Loucy (cell line): ENCODE measurements at regions not wholly inside any gene's neighbourhood (a gene's known extent, or its start where the extent isn't known, plus 50 kb on each side); places are given as distances from the start of the nearest gene placed in this dataset.

ENCODE experiments used
- H2AFZ ChIP-seq: fragments of 200-600 bp; sonication (generic); 2 replicates; pipeline ENCODE4 v1.6.0; 2016; ENCODE audit warnings: antibody characterized with exemption, mild to moderate bottlenecking, low read length, moderate library complexity
- H3F3A ChIP-seq: fragments of 200-600 bp; 2 replicates; pipeline ENCODE4 v1.6.0; 2016; ENCODE audit warnings: antibody characterized with exemption, low read depth, mild to moderate bottlenecking
- H3K27me3 ChIP-seq: fragments of 200-600 bp; sonication (generic); 2 replicates; pipeline ENCODE4 v1.6.1; 2014; ENCODE audit warnings: low read length, mild to moderate bottlenecking; ENCODE audit not compliant: insufficient read depth, poor library complexity, severe bottlenecking
- H3K36me3 ChIP-seq: fragments of 200-600 bp; sonication (generic); 2 replicates; pipeline ENCODE4 v1.6.1; 2016; ENCODE audit warnings: low read length; ENCODE audit not compliant: insufficient read depth
- H3K4me1 ChIP-seq: fragments of 200-600 bp; sonication (generic); 2 replicates; pipeline ENCODE4 v1.5.1; 2014; ENCODE audit warnings: low read length, mild to moderate bottlenecking; ENCODE audit not compliant: insufficient read depth, poor library complexity, severe bottlenecking
- H3K4me2 ChIP-seq: fragments of 200-600 bp; sonication (generic); 2 replicates; pipeline ENCODE4 v1.6.0; 2014; ENCODE audit warnings: antibody characterized with exemption, low read length, low read depth, mild to moderate bottlenecking; ENCODE audit not compliant: poor library complexity, severe bottlenecking
- H3K4me3 ChIP-seq: fragments of 200-600 bp; sonication (generic); 2 replicates; pipeline ENCODE4 v1.5.1; 2014; ENCODE audit warnings: low read length, mild to moderate bottlenecking, mixed read lengths; ENCODE audit not compliant: poor library complexity, severe bottlenecking
- H3K79me2 ChIP-seq: fragments of 200-600 bp; sonication (generic); 2 replicates; pipeline ENCODE4 v1.6.1; 2014; ENCODE audit warnings: low read length; ENCODE audit not compliant: insufficient read depth
- H3K9ac ChIP-seq: fragments of 200-600 bp; sonication (generic); 2 replicates; pipeline ENCODE4 v1.6.0; 2014; ENCODE audit warnings: mild to moderate bottlenecking, low read depth, low read length, moderate library complexity; ENCODE audit not compliant: poor library complexity, severe bottlenecking
- H3K9me2 ChIP-seq: fragments of 200-600 bp; sonication (generic); replicated peaks from 2 replicates; pipeline ENCODE4 v1.6.1; 2016; ENCODE audit warnings: low read depth, low read length, mixed read lengths
- H3K9me3 ChIP-seq: fragments of 200-600 bp; sonication (generic); 2 replicates; pipeline ENCODE4 v1.6.1; 2014; ENCODE audit warnings: mild to moderate bottlenecking, antibody characterized with exemption, low read length, low read depth; ENCODE audit not compliant: insufficient read depth
- H4K20me1 ChIP-seq: fragments of 200-600 bp; sonication (generic); 2 replicates; pipeline ENCODE4 v1.6.0; 2014; ENCODE audit warnings: antibody characterized with exemption, low read length, mild to moderate bottlenecking; ENCODE audit not compliant: insufficient read depth, poor library complexity, severe bottlenecking
- EZH2phosphoT487 ChIP-seq: fragments of 200-600 bp; IDR thresholded peaks from 2 replicates; pipeline ENCODE4 v1.6.1; 2018; ENCODE audit warnings: antibody characterized with exemption, mild to moderate bottlenecking, moderate library complexity, borderline replicate concordance
- TF ChIP-seq, protein P1 (sequence below): fragments of 200-600 bp; sonication (generic); conservative IDR thresholded peaks from 2 replicates; pipeline ENCODE4 v1.5.1; 2014; ENCODE audit warnings: mild to moderate bottlenecking, antibody characterized with exemption, low read length

DNA sequence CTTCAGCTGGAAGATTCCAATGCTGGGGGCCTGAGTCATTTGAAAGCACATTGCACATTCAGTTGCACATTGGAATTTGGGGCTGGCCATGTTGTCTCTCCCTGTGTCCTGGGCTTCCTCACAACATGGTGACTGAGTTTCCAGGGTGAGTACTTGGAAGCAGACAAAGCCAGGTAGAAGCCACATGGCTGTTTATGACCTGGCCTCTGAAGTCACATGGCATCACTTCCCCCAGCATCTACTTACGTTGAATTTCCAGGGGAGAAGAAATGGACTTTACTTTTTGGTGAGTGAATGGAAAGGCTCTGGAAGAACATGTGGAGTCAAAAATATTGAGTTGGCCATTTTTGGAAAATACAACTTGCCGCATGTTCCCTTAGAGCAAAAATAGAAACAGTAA, 155.5 kb downstream of the LINC00237 start:
- H3K79me2 ChIP-seq: no peaks in the 10 kb centered on the region
- H3K9ac ChIP-seq: no peak overlapping the region
- H3K4me3 ChIP-seq: no peak overlapping the region
- H3K27me3 ChIP-seq: no peaks in the 10 kb centered on the region
- H2AFZ ChIP-seq: no peak overlapping the region
- H3K4me1 ChIP-seq: peaks cover 44% of the 10 kb centered on the region
- H4K20me1 ChIP-seq: no peaks in the 10 kb centered on the region
- H3K4me2 ChIP-seq: peak overlapping the region; percentile 6
- no peaks in the 10 kb centered on the region for H3K9me3 ChIP-seq
- H3K9me2 ChIP-seq: no peaks in the 10 kb centered on the region
- TF ChIP-seq, protein P1, sequence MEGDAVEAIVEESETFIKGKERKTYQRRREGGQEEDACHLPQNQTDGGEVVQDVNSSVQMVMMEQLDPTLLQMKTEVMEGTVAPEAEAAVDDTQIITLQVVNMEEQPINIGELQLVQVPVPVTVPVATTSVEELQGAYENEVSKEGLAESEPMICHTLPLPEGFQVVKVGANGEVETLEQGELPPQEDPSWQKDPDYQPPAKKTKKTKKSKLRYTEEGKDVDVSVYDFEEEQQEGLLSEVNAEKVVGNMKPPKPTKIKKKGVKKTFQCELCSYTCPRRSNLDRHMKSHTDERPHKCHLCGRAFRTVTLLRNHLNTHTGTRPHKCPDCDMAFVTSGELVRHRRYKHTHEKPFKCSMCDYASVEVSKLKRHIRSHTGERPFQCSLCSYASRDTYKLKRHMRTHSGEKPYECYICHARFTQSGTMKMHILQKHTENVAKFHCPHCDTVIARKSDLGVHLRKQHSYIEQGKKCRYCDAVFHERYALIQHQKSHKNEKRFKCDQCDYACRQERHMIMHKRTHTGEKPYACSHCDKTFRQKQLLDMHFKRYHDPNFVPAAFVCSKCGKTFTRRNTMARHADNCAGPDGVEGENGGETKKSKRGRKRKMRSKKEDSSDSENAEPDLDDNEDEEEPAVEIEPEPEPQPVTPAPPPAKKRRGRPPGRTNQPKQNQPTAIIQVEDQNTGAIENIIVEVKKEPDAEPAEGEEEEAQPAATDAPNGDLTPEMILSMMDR: no peak
- no peaks in the 10 kb centered on the region for H3K36me3 ChIP-seq
- H3F3A ChIP-seq: no peaks in the 10 kb centered on the region

DNA sequence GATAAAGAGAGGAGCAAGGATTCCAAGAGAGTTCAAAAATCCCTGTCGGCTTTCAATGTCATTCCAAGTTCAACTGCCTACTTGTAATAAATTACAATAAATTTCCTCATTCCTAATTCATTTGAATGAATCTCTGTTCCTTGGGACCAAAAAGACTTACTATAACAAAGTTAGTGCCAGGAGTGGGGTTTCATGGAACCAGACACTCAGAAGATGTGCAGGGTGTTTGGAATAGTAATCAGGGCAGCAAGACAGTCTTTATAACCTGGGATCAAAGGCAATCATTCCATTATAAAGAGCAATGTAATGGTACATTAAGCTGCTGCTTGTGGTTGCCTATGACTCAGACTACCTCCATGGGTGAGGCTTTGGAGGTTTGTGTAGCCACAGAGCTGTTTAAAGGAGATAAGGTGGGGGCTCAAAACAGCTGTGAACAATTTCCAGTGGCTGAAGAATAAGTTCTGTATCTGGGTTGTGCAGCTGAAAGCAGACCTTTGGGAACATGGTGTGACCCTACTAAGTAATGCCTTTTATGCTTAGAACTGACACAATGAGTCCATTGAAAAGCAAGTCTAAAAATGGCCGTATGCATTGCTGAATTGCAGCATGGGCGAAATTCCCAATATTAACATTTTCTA, 159.9 kb downstream of the LINC00237 start:
- H3K4me1 ChIP-seq: peaks cover 15% of the 10 kb centered on the region
- H3K9me3 ChIP-seq: no peaks in the 10 kb centered on the region
- TF ChIP-seq EZH2phosphoT487: no peak
- TF ChIP-seq, protein P1: no peak
- H3F3A ChIP-seq: no peaks in the 10 kb centered on the region
- no peaks in the 10 kb centered on the region for H3K9me2 ChIP-seq
- H2AFZ ChIP-seq: no peak overlapping the region
- peak overlapping the region; percentile 20 for H3K4me2 ChIP-seq
- no peaks in the 10 kb centered on the region for H3K79me2 ChIP-seq
- no peaks in the 10 kb centered on the region for H4K20me1 ChIP-seq
- H3K4me3 ChIP-seq: no peak overlapping the region
- H3K27me3 ChIP-seq: no peaks in the 10 kb centered on the region
- H3K36me3 ChIP-seq: no peaks in the 10 kb centered on the region
- no peak overlapping the region for H3K9ac ChIP-seq

DNA sequence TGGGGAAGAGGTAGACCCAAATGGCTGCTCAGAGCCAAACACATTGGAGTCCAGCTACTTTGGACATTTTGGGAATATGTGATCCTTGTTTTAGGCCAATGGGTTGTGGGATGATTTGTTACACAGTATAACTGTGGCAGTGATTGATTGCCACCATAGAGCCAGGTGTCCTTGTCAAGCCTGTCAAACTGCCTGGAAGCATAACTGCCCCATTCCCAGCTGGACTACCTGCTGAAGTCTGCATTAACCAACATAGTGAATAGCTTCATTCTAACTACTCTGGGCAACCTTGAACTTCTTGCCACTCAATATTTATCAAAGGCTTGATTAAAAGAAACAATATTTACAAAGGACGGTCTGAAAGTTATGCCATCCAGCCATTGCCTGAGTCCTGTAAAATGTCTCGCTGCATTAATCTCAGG, 164.7 kb downstream of the LINC00237 start:
- no peaks in the 10 kb centered on the region for H3K9me3 ChIP-seq
- H3K4me1 ChIP-seq: peaks cover 5% of the 10 kb centered on the region
- H3K9ac ChIP-seq: no peak overlapping the region
- no peak overlapping the region for H3K4me3 ChIP-seq
- H2AFZ ChIP-seq: no peak overlapping the region
- H3K9me2 ChIP-seq: no peaks in the 10 kb centered on the region
- no peaks in the 10 kb centered on the region for H3F3A ChIP-seq
- no peaks in the 10 kb centered on the region for H4K20me1 ChIP-seq
- H3K36me3 ChIP-seq: no peaks in the 10 kb centered on the region
- TF ChIP-seq EZH2phosphoT487: no peak
- TF ChIP-seq, protein P1: no peak
- no peak overlapping the region for H3K4me2 ChIP-seq
- no peaks in the 10 kb centered on the region for H3K79me2 ChIP-seq
- H3K27me3 ChIP-seq: no peaks in the 10 kb centered on the region
